GM12873 (cell line): ENCODE measurements at regions not wholly inside any gene's neighbourhood (a gene's known extent, or its start where the extent isn't known, plus 50 kb on each side); places are given as distances from the start of the nearest gene placed in this dataset.

Experiments used
- TF ChIP-seq, protein P1 (sequence below): IDR thresholded peaks from 2 replicates; pipeline ENCODE4 v1.5.1; 2012; ENCODE audit warnings: low read depth, mild to moderate bottlenecking, moderate library complexity, low read length, control low read depth; ENCODE audit not compliant: insufficient read depth; ENCODE audit errors: missing control alignments

DNA sequence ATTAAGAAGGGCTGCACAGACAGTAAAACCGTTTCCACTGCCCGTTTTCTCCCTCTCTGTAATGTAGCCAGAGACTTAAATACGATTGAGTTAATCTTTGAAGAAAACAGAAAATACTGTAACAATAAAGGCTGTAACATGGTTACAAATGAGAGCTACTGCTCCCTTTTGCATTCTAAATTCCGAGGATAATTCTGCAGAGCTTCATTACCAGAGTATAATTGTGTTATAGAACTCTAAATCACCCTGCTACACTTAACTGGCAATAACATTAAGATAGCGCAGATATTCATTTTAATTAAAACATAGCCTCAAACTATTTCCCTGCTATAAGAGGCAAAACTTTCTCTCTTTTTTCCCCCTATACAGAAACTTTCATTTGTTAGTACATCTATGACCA, 283.7 kb upstream of the BRINP1 start:
- TF ChIP-seq, protein P1, sequence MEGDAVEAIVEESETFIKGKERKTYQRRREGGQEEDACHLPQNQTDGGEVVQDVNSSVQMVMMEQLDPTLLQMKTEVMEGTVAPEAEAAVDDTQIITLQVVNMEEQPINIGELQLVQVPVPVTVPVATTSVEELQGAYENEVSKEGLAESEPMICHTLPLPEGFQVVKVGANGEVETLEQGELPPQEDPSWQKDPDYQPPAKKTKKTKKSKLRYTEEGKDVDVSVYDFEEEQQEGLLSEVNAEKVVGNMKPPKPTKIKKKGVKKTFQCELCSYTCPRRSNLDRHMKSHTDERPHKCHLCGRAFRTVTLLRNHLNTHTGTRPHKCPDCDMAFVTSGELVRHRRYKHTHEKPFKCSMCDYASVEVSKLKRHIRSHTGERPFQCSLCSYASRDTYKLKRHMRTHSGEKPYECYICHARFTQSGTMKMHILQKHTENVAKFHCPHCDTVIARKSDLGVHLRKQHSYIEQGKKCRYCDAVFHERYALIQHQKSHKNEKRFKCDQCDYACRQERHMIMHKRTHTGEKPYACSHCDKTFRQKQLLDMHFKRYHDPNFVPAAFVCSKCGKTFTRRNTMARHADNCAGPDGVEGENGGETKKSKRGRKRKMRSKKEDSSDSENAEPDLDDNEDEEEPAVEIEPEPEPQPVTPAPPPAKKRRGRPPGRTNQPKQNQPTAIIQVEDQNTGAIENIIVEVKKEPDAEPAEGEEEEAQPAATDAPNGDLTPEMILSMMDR: no peak

DNA sequence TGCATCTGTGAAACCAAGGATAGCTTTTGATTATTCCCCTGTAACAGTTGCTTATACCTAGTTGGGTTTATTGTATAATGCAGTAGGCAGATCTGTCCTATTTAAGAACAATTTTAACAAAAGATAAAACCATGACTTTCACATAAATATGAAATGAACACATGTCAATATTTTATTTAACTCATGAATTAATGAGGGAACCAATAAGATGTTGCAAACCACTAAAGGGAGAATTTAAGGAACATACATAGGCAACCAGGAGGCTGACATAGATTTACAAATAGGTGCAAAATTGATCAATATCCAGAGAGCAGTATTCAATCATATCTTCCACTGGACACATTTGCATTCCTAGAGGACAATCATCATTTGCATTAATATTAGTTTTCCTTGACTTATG, 280.0 kb upstream of the BRINP1 start:
- TF ChIP-seq, protein P1: no peak

DNA sequence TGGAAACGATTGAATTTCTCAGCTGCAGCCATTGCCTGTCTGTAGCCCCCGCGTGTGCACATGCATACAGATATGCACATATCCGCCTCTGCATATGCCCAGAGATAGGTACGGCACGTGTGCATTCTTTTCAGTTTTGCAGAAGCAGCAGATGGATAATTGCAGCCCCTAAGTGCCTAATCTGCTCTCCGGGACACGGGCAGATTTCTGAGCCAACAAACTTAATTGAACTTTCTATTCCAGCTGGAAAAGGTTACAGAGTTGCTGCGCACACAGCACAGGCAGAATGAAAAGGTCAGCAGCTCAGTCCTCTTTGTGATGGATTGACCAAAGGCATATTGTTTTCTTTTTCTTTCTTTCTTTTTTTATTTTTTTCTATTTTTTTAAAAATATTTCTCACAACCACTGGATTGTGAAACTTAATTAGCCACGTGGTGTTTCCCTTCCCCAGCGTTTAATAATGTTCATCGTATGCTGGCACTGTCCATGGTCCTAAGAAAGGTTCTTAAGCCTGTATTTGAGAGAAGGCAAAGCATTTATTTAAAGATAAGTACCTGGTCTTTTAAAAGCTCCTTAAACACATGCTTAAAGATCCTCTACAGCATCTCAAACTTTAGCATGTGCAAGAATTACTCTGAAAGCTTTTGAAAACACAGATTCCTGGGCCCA, 270.2 kb upstream of the BRINP1 start:
- TF ChIP-seq, protein P1: no peak

- TF ChIP-seq, protein P1: no peak
Measured at GRCh38 chr9:119634006-119634405, 264.8 kb upstream of the BRINP1 start.

- TF ChIP-seq, protein P1: no peak
Measured at GRCh38 chr9:119611565-119611964, 242.3 kb upstream of the BRINP1 start.

DNA sequence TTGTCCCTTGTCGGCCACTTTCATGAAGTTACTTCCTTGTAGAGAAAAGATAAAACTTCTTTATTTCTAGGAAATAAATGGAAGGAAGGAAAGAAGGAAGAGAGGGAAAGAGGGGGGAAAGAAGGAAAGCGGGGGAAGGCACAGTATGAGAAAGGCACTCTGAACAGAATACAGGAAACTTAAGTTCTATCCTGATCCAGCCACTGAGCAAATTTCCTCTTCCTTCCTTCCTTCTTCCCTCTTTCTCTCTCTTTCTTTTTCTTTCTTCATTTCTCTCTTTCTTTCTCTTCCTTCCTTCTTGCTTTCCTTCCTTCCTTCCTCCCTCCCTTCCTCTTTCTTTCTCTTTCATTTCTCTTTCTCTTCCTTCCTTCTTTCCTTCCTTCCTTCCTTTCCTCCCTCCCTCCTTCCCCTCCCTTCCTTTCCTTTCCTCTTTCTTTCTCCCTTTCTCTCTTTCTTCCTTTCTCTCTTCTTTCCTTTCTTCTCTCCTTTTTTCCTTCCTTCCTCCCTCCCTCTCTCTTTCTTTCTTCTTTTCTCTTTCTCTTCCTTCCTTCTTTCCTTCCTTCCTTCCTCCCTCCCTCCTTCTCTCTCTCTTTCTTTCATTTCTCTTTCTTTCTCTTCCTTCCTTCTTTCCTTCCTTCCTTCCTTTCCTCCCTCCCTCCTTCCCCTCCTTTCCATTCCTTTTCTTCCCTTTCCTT, 240.2 kb upstream of the BRINP1 start:
- TF ChIP-seq, protein P1: no peak

DNA sequence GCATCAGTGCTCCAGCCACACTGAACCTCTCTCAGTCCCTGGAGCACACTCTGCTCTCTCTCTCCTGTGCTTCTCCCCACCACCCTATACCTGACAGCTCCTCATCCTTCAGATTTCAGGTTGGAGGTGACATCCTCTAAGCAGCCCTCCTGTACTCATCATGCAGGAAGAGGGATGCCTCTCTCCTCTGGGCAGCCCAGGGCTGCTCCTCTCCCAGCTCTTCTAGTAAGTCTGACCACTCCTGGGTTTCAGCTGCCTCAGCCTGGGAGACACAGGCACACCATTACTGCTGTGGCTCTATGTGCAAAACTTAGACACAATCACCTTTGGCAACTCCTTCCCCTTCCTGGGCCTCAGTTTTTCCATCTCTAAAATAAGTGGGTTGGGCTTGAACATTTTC, 232.4 kb upstream of the BRINP1 start:
- TF ChIP-seq, protein P1: no peak
